ENCODE measurements at regions not wholly inside any gene's neighbourhood (a gene's known extent, or its start where the extent isn't known, plus 50 kb on each side); places are given as distances from the start of the nearest gene placed in this dataset.

DNA sequence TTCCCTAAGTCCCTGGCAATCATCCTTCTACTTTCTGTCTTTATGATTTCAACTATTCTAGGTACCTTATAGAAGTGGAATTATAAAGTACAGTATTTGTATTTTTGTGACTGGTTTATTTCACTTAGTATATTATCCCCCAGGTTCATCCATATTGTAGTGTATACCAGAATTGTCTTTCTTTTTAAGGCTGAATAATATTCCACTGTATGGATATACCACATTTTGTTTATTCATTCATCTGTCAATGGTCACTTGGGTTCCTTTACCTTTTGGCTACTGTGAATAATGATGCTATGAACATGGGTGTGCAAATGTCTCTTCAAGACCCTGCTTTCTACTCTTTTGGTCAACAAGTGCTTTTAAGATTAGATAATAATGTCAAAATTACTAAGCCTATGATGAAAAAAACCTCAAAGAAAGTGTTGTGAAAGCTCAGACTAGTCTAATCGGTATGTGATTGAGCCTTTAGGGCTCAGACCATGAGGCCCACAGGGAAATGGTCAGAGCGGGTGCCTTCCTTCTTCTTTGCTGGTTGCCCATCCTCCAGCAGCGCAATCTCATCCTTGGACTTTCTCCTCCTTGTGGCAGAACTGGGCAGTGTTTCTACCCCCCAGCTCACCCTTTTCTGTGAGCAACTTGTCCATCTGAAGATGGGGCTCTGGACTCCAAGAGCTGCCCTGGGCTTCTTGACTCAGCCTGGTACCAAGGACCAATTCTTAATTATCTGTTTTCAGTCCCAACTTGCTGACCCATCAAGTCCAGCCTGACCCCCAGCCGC is 105.4 kb downstream of the TTC8 start:
- intact Hi-C loops (cut with DNase I) = no loop called here
- Histone ChIP-seq H3K4me1 (no peaks in the 10 kb centered on the region), H3K9me3 (no peaks in the 10 kb centered on the region), H3K27me3 (no peaks in the 10 kb centered on the region), H3K36me3 (replicated peaks in 1 of 2; ENCODE audit: insufficient read depth in 1 of 2, low read depth in 2 of 2) (no peaks in the 10 kb centered on the region), H3K4me3 (no peak overlapping the region), H3K27ac (no peak overlapping the region)
- no peak for DNase-seq
- no peak for ATAC-seq
- TF ChIP-seq, protein P1, sequence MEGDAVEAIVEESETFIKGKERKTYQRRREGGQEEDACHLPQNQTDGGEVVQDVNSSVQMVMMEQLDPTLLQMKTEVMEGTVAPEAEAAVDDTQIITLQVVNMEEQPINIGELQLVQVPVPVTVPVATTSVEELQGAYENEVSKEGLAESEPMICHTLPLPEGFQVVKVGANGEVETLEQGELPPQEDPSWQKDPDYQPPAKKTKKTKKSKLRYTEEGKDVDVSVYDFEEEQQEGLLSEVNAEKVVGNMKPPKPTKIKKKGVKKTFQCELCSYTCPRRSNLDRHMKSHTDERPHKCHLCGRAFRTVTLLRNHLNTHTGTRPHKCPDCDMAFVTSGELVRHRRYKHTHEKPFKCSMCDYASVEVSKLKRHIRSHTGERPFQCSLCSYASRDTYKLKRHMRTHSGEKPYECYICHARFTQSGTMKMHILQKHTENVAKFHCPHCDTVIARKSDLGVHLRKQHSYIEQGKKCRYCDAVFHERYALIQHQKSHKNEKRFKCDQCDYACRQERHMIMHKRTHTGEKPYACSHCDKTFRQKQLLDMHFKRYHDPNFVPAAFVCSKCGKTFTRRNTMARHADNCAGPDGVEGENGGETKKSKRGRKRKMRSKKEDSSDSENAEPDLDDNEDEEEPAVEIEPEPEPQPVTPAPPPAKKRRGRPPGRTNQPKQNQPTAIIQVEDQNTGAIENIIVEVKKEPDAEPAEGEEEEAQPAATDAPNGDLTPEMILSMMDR (IDR thresholded peaks at IDR 0.05) = no peak
- no peak for TF ChIP-seq POLR2A (IDR thresholded peaks at IDR 0.05)
- WGBS, 2 donors = 75 to 87% methylated on average over 4 of the region's 4 CpGs

DNA sequence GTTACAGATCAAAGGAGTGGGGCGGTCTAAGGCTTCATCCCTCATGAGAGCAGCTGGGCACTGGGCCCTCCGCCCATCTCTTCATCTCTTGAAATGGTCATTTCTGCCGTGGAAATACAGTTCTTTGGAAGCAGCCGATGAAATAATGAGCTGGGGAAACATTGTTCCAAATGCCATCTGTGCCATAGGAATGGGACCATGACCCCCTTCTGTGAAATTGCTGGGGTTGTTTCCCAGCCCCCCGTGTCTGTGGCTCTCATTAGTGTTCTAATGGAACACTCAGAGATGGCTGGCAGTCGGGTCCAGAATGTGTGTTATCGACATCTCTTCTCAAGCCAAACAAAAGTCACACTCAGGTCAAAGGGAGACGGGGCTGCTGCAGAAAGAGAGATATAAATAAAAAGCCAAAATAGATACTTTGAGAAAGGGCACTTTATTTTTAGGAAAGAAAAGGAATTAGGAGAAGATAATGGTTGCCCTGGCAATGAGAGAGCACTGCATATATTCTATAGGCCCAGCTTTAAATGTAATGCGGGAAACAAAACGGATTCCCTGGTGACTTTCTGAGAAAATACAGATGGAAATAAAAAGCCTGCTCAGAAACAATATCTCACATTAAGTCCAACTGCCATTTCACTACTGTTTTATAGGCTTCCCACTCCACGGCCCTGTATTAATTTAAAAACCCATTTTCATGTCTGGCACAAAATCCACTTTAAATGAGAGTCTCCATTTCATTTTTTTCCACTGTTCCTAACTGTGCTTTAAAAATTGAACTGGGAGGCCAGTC is 107.1 kb downstream of the TTC8 start:
- no peak for TF ChIP-seq POLR2A (IDR thresholded peaks at IDR 0.05)
- TF ChIP-seq, protein P1 (IDR thresholded peaks at IDR 0.05) = no peak
- WGBS, 2 donors = 78 to 81% methylated on average over 10 to 11 of the region's 11 CpGs
- DNase-seq = no peak
- no peaks in the 10 kb centered on the region for H3K4me1 ChIP-seq
- H3K36me3 ChIP-seq (replicated peaks in 1 of 2; ENCODE audit: insufficient read depth in 1 of 2, low read depth in 2 of 2) = no peaks in the 10 kb centered on the region
- ATAC-seq = no peak
- no peak overlapping the region for H3K27ac ChIP-seq
- H3K4me3 ChIP-seq = no peak overlapping the region
- intact Hi-C loops (cut with DNase I) = no loop called here
- H3K27me3 ChIP-seq = no peaks in the 10 kb centered on the region
- H3K9me3 ChIP-seq = no peaks in the 10 kb centered on the region

GRCh38 chr14:88933191-88933590 is 108.7 kb downstream of the TTC8 start:
- no peak overlapping the region for H3K27ac ChIP-seq
- no peaks in the 10 kb centered on the region for H3K36me3 ChIP-seq (replicated peaks in 1 of 2; ENCODE audit: insufficient read depth in 1 of 2, low read depth in 2 of 2)
- 7 to 33% methylated on average over 1 of the region's 1 CpG for WGBS, 2 donors
- intact Hi-C loops (cut with DNase I) = no loop called here
- no peak for ATAC-seq
- DNase-seq = no peak
- H3K27me3 ChIP-seq = no peaks in the 10 kb centered on the region
- TF ChIP-seq POLR2A (IDR thresholded peaks at IDR 0.05) = no peak
- TF ChIP-seq, protein P1 (IDR thresholded peaks at IDR 0.05) = no peak
- H3K4me1 ChIP-seq = no peaks in the 10 kb centered on the region
- H3K9me3 ChIP-seq = no peaks in the 10 kb centered on the region
- H3K4me3 ChIP-seq = no peak overlapping the region

DNA sequence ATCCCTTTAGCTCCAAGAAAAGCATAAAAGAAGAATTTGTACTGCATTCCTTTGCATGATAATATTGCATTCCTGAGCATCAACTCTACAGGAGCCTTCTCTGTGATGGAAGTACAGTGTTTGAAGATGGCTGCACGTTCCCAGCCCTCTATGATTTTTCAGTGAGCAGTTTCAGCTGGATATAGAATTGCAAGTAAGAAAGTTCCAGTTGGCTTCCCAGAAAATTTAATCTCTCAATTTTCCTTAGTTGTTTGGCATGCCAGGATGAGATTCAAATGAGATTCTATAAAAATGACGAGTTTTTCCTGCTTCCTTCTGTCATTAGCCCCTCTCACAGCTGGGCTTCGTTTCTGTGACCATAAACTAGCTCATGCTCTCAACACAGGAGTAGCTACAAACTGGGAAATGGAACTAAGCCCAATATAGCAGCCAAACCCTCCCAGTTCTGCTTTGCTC is 109.9 kb downstream of the TTC8 start:
- no peak for DNase-seq
- WGBS, 2 donors = 32% methylated on average over 3 of the region's 3 CpGs
- TF ChIP-seq, protein P1 (IDR thresholded peaks at IDR 0.05) = no peak
- no peak for TF ChIP-seq POLR2A (IDR thresholded peaks at IDR 0.05)
- no peaks in the 10 kb centered on the region for H3K36me3 ChIP-seq (replicated peaks in 1 of 2; ENCODE audit: insufficient read depth in 1 of 2, low read depth in 2 of 2)
- intact Hi-C loops (cut with DNase I) = no loop called here
- H3K4me3 ChIP-seq = no peak overlapping the region
- no peaks in the 10 kb centered on the region for H3K27me3 ChIP-seq
- ATAC-seq = no peak
- H3K27ac ChIP-seq = no peak overlapping the region
- no peaks in the 10 kb centered on the region for H3K4me1 ChIP-seq
- H3K9me3 ChIP-seq = no peaks in the 10 kb centered on the region

Data from body of pancreas (tissue), 4 donors.